Left lung (tissue), 4 donors: ENCODE measurements at regions not wholly inside any gene's neighbourhood (a gene's known extent, or its start where the extent isn't known, plus 50 kb on each side); places are given as distances from the start of the nearest gene placed in this dataset.
A peak's percentile ranks its signal among the peaks of the same experiment; 100 is the strongest.
"Not testable (repeated sequence)": the region's sequence is repeated elsewhere in the genome, so short reads cannot be mapped to it uniquely, and the experiment has no call there.

Experiments
- ATAC-seq: fragments of 200-7000 bp; cut with Tn5 transposase; one replicate; pipeline ENCODE4 v1.9.1; 2020; ENCODE audit warnings: moderate library complexity
- DNase-seq, 4 donors: peaks; one replicate each; pipeline ENCODE4 v3.0.0-alpha.2; 2013 to 2020
- H3K27ac ChIP-seq, 2 donors: fragments of 200-600 bp; sonication (generic) in 1 of 2; one replicate each; pipeline versions ENCODE4 v1.5.0 to v1.8.0; 2020 to 2021
- H3K27me3 ChIP-seq, 2 donors: fragments of 200-600 bp; sonication (generic) in 1 of 2; one replicate each; pipeline versions ENCODE4 v1.5.0 to v1.8.0; 2020 to 2021
- H3K36me3 ChIP-seq, 2 donors: fragments of 200-600 bp; sonication (generic) in 1 of 2; one replicate each; pipeline versions ENCODE4 v1.5.0 to v1.8.0; 2020 to 2021
- H3K4me1 ChIP-seq, 2 donors: fragments of 200-600 bp; one replicate each; pipeline ENCODE4 v1.8.0; 2021
- H3K4me3 ChIP-seq, 2 donors: fragments of 200-600 bp; sonication (generic) in 1 of 2; one replicate each; pipeline versions ENCODE4 v1.5.0 to v1.8.0; 2020 to 2021; ENCODE audit warnings: mild to moderate bottlenecking in 1 of 2
- H3K9me3 ChIP-seq, 2 donors: fragments of 200-600 bp; sonication (generic) in 1 of 2; one replicate each; pipeline versions ENCODE4 v1.5.0 to v1.8.0; 2020 to 2021
- intact Hi-C, 2 donors: fragments of 100-400 bp; cut with DNase I; formaldehyde crosslinking; loops; one replicate each; pipeline versions ENCODE4 v1.11.2 to v1.14.2; 2022
- donor health status: DM: no; HTN: yes; CAD: no.
- donor health status: DM: no; HTN: no; CAD: no.

GRCh38 chr19:200203-200602, 91.0 kb downstream of the PLPP2 start:
- H3K4me3 ChIP-seq, H3K36me3 ChIP-seq, H3K27me3 ChIP-seq, H3K27ac ChIP-seq, ATAC-seq, H3K9me3 ChIP-seq, H3K4me1 ChIP-seq, intact Hi-C loops: not testable (repeated sequence)
- DNase-seq = peak in 1 of 4 donors; percentile 13
